NCI-H2081 treated with DMSO at 0.1 percent for 48 hours (cell line): ENCODE measurements at regions not wholly inside any gene's neighbourhood (a gene's known extent, or its start where the extent isn't known, plus 50 kb on each side); places are given as distances from the start of the nearest gene placed in this dataset.

ENCODE experiments used
- DNase-seq: peaks from one replicate; lab custom pipeline; 2025; lab: John Stamatoyannopoulos, UW

- DNase-seq = no peak
Measured at GRCh38 chr12:24473097-24473496, 475.8 kb downstream of the BCAT1 start.

- peak; percentile 28 for DNase-seq
Measured at GRCh38 chr12:24470050-24470449, 478.9 kb downstream of the BCAT1 start.

GRCh38 chr12:24469089-24469488 lies 479.8 kb downstream of the BCAT1 start:
- no peak for DNase-seq

- no peak for DNase-seq
Measured at GRCh38 chr12:24467226-24467625, 481.7 kb downstream of the BCAT1 start.

- no peak for DNase-seq
Measured at GRCh38 chr12:24463375-24463774, 485.5 kb downstream of the BCAT1 start.

GRCh38 chr12:24462946-24463345 lies 486.0 kb downstream of the BCAT1 start:
- DNase-seq = no peak

GRCh38 chr12:24460506-24460905 lies 488.4 kb downstream of the BCAT1 start:
- no peak for DNase-seq

- no peak for DNase-seq
Measured at GRCh38 chr12:24460099-24460498, 488.8 kb downstream of the BCAT1 start.

GRCh38 chr12:24455811-24456210 lies 493.1 kb downstream of the BCAT1 start:
- DNase-seq = no peak

GRCh38 chr12:24447678-24448077 lies 498.2 kb upstream of the SOX5 start:
- DNase-seq = no peak

GRCh38 chr12:24446287-24446686 lies 496.8 kb upstream of the SOX5 start:
- DNase-seq = no peak

GRCh38 chr12:24444634-24445033 lies 495.2 kb upstream of the SOX5 start:
- DNase-seq = no peak

- no peak for DNase-seq
Measured at GRCh38 chr12:24441458-24441857, 492.0 kb upstream of the SOX5 start.

- DNase-seq = no peak
Measured at GRCh38 chr12:24436667-24437066, 487.2 kb upstream of the SOX5 start.

- DNase-seq = no peak
Measured at GRCh38 chr12:24431872-24432271, 482.4 kb upstream of the SOX5 start.

- no peak for DNase-seq
Measured at GRCh38 chr12:24427776-24428175, 478.3 kb upstream of the SOX5 start.

- no peak for DNase-seq
Measured at GRCh38 chr12:24425601-24425970, 476.1 kb upstream of the SOX5 start.

- DNase-seq = no peak
Measured at GRCh38 chr12:24424889-24425600, 475.6 kb upstream of the SOX5 start.

- no peak for DNase-seq
Measured at GRCh38 chr12:24424376-24424775, 474.9 kb upstream of the SOX5 start.

GRCh38 chr12:24423611-24424010 lies 474.1 kb upstream of the SOX5 start:
- no peak for DNase-seq

GRCh38 chr12:24421759-24422158 lies 472.3 kb upstream of the SOX5 start:
- DNase-seq = no peak

- no peak for DNase-seq
Measured at GRCh38 chr12:24418157-24418556, 468.7 kb upstream of the SOX5 start.

GRCh38 chr12:24416423-24417109 lies 467.1 kb upstream of the SOX5 start:
- no peak for DNase-seq

- no peak for DNase-seq
Measured at GRCh38 chr12:24415934-24416333, 466.5 kb upstream of the SOX5 start.
